SH-SY5Y (cell line): ENCODE measurements at regions not wholly inside any gene's neighbourhood (a gene's known extent, or its start where the extent isn't known, plus 50 kb on each side); places are given as distances from the start of the nearest gene placed in this dataset.

Experiments used
- GATA2 ChIP-seq: IDR thresholded peaks from 2 replicates; pipeline ENCODE4 v1.6.1; 2011; ENCODE audit warnings: mild to moderate bottlenecking, low read depth, low read length
- GATA3 ChIP-seq: IDR thresholded peaks from 2 replicates; pipeline ENCODE4 v1.6.1; 2011; ENCODE audit warnings: low read depth, mild to moderate bottlenecking, low read length, moderate library complexity

GRCh38 chr2:128640166-128640844 lies 321.6 kb upstream of the HS6ST1 start:
- no peak for TF ChIP-seq GATA2
- no peak for TF ChIP-seq GATA3
